ENCODE measurements at regions not wholly inside any gene's neighbourhood (a gene's known extent, or its start where the extent isn't known, plus 50 kb on each side); places are given as distances from the start of the nearest gene placed in this dataset.

- RAD21 ChIA-PET (ENCODE audit: unreplicated experiment) = no interaction called here
- H3K27me3 ChIP-seq (replicated peaks in 1 of 2; ENCODE audit: control insufficient read depth in 2 of 2, insufficient read depth in 2 of 2, low read length in 1 of 2) = no peaks in the 10 kb centered on the region
- H3K9ac ChIP-seq (ENCODE audit: control insufficient read depth, insufficient read depth, low read length) = no peak overlapping the region
- no peaks in the 10 kb centered on the region for H3K79me2 ChIP-seq (ENCODE audit: control insufficient read depth, insufficient read depth, low read length)
- 0% methylated on average over 1 of the region's 1 CpG for WGBS (ENCODE audit: insufficient coverage, insufficient replicate concordance, low lambda C conversion rate, missing lambda C conversion rate)
- CTCF ChIA-PET = no interaction called here
- no peak overlapping the region for H3K27ac ChIP-seq (ENCODE audit: control insufficient read depth, insufficient read depth)
- H4K20me1 ChIP-seq (ENCODE audit: control insufficient read depth, insufficient read depth) = no peaks in the 10 kb centered on the region
- no TSS peak for BruUV-seq (replicated peaks)
- ATAC-seq (no peak), DNase-seq (ENCODE audit: low read depth, low spot score) (no peak), FAIRE-seq (no peak)
- in situ Hi-C loops (cut with MboI) = no loop called here
- no peaks in the 10 kb centered on the region for H3K36me3 ChIP-seq (ENCODE audit: control insufficient read depth in 2 of 2, insufficient read depth in 2 of 2, low read length in 1 of 2)
- H3K4me1 ChIP-seq (ENCODE audit: control insufficient read depth, insufficient read depth, low read length) = no peaks in the 10 kb centered on the region
- no peak for TF ChIP-seq HSF1 (IDR thresholded peaks at IDR 0.05; ENCODE audit: low read depth, low read length)
- TF ChIP-seq CREB1 (IDR thresholded peaks at IDR 0.05; ENCODE audit: low read depth) = no peak
- no peak for TF ChIP-seq NR2C2 (IDR thresholded peaks at IDR 0.05; ENCODE audit: borderline replicate concordance, control insufficient read depth, insufficient read length, low read depth)
- no peak for TF ChIP-seq RCOR1 (conservative IDR thresholded peaks at IDR 0.05; ENCODE audit: low read depth, low read length)
- no peak for TF ChIP-seq CHD2 (IDR thresholded peaks at IDR 0.05; ENCODE audit: borderline replicate concordance, low read depth, low read length)
- TF ChIP-seq WRNIP1 (IDR thresholded peaks at IDR 0.05; ENCODE audit: borderline replicate concordance, low read depth, low read length) = no peak
- intact Hi-C loops (cut with micrococcal nuclease; ENCODE audit: unreplicated experiment) = no loop called here
- POLR2A ChIA-PET = no interaction called here
- H2AFZ ChIP-seq (ENCODE audit: control insufficient read depth, low read depth, low read length) = no peak overlapping the region
- no peaks in the 10 kb centered on the region for H3K9me3 ChIP-seq (replicated peaks; ENCODE audit: control insufficient read depth, insufficient read depth, low read length)
- SMC1A ChIA-PET (ENCODE audit: uncharacterized antibody, unreplicated experiment) = no interaction called here
- no peak overlapping the region for H3K4me3 ChIP-seq
- H3K4me2 ChIP-seq (ENCODE audit: control insufficient read depth, insufficient read depth) = no peak overlapping the region
Measured at GRCh38 chr9:13876741-13877140, 437.2 kb downstream of the NFIB start.

- ChIA-PET RAD21 (ENCODE audit: unreplicated experiment) (no interaction called here), CTCF (no interaction called here), SMC1A (ENCODE audit: uncharacterized antibody, unreplicated experiment) (interaction anchor here (0.6 kb wide), 1 partner anchor 41 kb away, joined by 3 read pairs; no protein-coding TSS in a partner anchor), POLR2A (no interaction called here)
- no peak overlapping the region for H3K27ac ChIP-seq (ENCODE audit: control insufficient read depth, insufficient read depth)
- H4K20me1 ChIP-seq (ENCODE audit: control insufficient read depth, insufficient read depth) = no peaks in the 10 kb centered on the region
- in situ Hi-C loops (cut with MboI) (no loop called here), intact Hi-C loops (cut with micrococcal nuclease; ENCODE audit: unreplicated experiment) (no loop called here)
- FAIRE-seq (no peak), DNase-seq (ENCODE audit: low read depth, low spot score) (no peak), ATAC-seq (no peak)
- no peak overlapping the region for H3K9ac ChIP-seq (ENCODE audit: control insufficient read depth, insufficient read depth, low read length)
- no peak overlapping the region for H3K4me2 ChIP-seq (ENCODE audit: control insufficient read depth, insufficient read depth)
- no TSS peak for BruUV-seq (replicated peaks)
- H2AFZ ChIP-seq (ENCODE audit: control insufficient read depth, low read depth, low read length) = no peak overlapping the region
- 38% methylated on average over 3 of the region's 3 CpGs for WGBS (ENCODE audit: insufficient coverage, insufficient replicate concordance, low lambda C conversion rate, missing lambda C conversion rate)
- no peak overlapping the region for H3K4me3 ChIP-seq
- H3K9me3 ChIP-seq (replicated peaks; ENCODE audit: control insufficient read depth, insufficient read depth, low read length) = no peaks in the 10 kb centered on the region
- H3K36me3 ChIP-seq (ENCODE audit: control insufficient read depth in 2 of 2, insufficient read depth in 2 of 2, low read length in 1 of 2) = no peaks in the 10 kb centered on the region
- no peaks in the 10 kb centered on the region for H3K4me1 ChIP-seq (ENCODE audit: control insufficient read depth, insufficient read depth, low read length)
- no peaks in the 10 kb centered on the region for H3K79me2 ChIP-seq (ENCODE audit: control insufficient read depth, insufficient read depth, low read length)
- no peaks in the 10 kb centered on the region for H3K27me3 ChIP-seq (replicated peaks in 1 of 2; ENCODE audit: control insufficient read depth in 2 of 2, insufficient read depth in 2 of 2, low read length in 1 of 2)
- no peak for TF ChIP-seq EP300 (IDR thresholded peaks at IDR 0.05; ENCODE audit: borderline replicate concordance in 1 of 2, control insufficient read depth in 1 of 2, low read depth in 2 of 2, low read length in 2 of 2)
- no peak for TF ChIP-seq SMAD5 (IDR thresholded peaks at IDR 0.05; ENCODE audit: low read depth)
- TF ChIP-seq SRF (IDR thresholded peaks at IDR 0.05; ENCODE audit: low read depth in 2 of 2, low read length in 2 of 2) = no peak
- TF ChIP-seq CUX1 (IDR thresholded peaks at IDR 0.05; ENCODE audit: insufficient replicate concordance, low read depth, low read length) = no peak
- TF ChIP-seq RFX5 (IDR thresholded peaks at IDR 0.05; ENCODE audit: low read depth, low read length) = no peak
Measured at GRCh38 chr9:13873203-13873602, 440.7 kb downstream of the NFIB start.
